Activated CD4-positive, alpha-beta T cell treated with anti-CD3 and anti-CD28 coated beads, Interleukin-2, amount 10 ng/mL, durations not matched to agents 7 days and 5 days (primary cell): ENCODE measurements at regions not wholly inside any gene's neighbourhood (a gene's known extent, or its start where the extent isn't known, plus 50 kb on each side); places are given as distances from the start of the nearest gene placed in this dataset.

Experiments used
- CTCF ChIA-PET: fragments of 350-600 bp; sonication (Branson Sonifier 250); formaldehyde crosslinking; loops from one replicate; lab custom pipeline; 2021; ENCODE audit warnings: antibody characterized with exemption; lab: Charles Lee
- POLR2A ChIA-PET: fragments of 350-600 bp; sonication (Branson Sonifier 250); formaldehyde crosslinking; loops from one replicate; lab custom pipeline; 2021; ENCODE audit warnings: antibody characterized with exemption; lab: Charles Lee
- DNase-seq: peaks from one replicate; pipeline ENCODE4 v3.0.0-alpha.2; 2020
- H3K27ac Mint-ChIP-seq: one replicate; pipeline ENCODE4 v1.8.0; 2021; ENCODE audit warnings: mild to moderate bottlenecking, moderate library complexity, mixed read lengths
- H3K27me3 Mint-ChIP-seq: one replicate; pipeline ENCODE4 v1.8.0; 2021; ENCODE audit warnings: mixed read lengths
- H3K36me3 Mint-ChIP-seq: one replicate; pipeline ENCODE4 v1.8.0; 2021; ENCODE audit warnings: low read depth, mixed read lengths
- H3K4me1 Mint-ChIP-seq: one replicate; pipeline ENCODE4 v1.8.0; 2021; ENCODE audit warnings: mixed read lengths
- H3K4me3 Mint-ChIP-seq: one replicate; pipeline ENCODE4 v1.8.0; 2021; ENCODE audit warnings: mild to moderate bottlenecking, moderate library complexity, mixed read lengths
- H3K9me3 Mint-ChIP-seq: one replicate; pipeline ENCODE4 v1.8.0; 2021; ENCODE audit warnings: mixed read lengths

GRCh38 chr13:65054277-65054676 lies 2175.9 kb downstream of the PCDH9 start:
- ChIA-PET CTCF (no interaction called here), POLR2A (no interaction called here)
- Mint-ChIP-seq H3K9me3 (no peaks in the 10 kb centered on the region), H3K27me3 (no peaks in the 10 kb centered on the region), H3K27ac (no peak overlapping the region), H3K4me3 (no peak overlapping the region), H3K4me1 (no peaks in the 10 kb centered on the region), H3K36me3 (no peaks in the 10 kb centered on the region)
- DNase-seq = no peak

- H3K27me3 Mint-ChIP-seq = no peaks in the 10 kb centered on the region
- no peak overlapping the region for H3K27ac Mint-ChIP-seq
- no peaks in the 10 kb centered on the region for H3K36me3 Mint-ChIP-seq
- CTCF ChIA-PET = no interaction called here
- H3K4me1 Mint-ChIP-seq = no peaks in the 10 kb centered on the region
- H3K9me3 Mint-ChIP-seq = peaks cover 10% of the 10 kb centered on the region
- POLR2A ChIA-PET = no interaction called here
- DNase-seq = no peak
- no peak overlapping the region for H3K4me3 Mint-ChIP-seq
Observed at GRCh38 chr13:65036999-65037398, 2193.1 kb downstream of the PCDH9 start.

GRCh38 chr13:65035302-65035701 lies 2194.8 kb downstream of the PCDH9 start:
- Mint-ChIP-seq H3K4me3 (no peak overlapping the region), H3K4me1 (no peaks in the 10 kb centered on the region), H3K27me3 (no peaks in the 10 kb centered on the region), H3K9me3 (peaks cover 11% of the 10 kb centered on the region), H3K27ac (no peak overlapping the region), H3K36me3 (no peaks in the 10 kb centered on the region)
- DNase-seq = no peak
- ChIA-PET POLR2A (no interaction called here), CTCF (no interaction called here)

DNA sequence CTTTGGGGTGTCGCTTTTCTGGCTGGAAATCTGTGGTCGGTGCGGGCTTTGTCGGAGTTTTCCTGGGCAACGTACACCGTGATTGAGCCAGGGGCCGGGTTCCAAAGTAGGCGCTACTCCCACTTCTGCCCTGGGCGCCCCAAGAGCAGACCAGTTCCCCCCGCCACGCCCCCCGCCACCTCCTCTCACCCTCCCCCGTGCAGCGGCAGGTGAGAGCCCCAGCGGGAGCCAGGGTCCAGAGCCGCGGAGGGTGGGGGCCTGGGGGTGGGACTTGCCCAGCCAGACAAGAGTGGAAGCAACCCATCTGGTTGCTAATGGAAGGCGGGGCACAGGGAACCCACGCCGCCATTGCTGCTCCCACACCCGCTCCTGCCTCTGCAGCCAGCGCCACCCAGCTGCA lies 2195.9 kb downstream of the PCDH9 start:
- Mint-ChIP-seq H3K4me3 (no peak overlapping the region), H3K36me3 (no peaks in the 10 kb centered on the region), H3K9me3 (peaks cover 14% of the 10 kb centered on the region), H3K27me3 (no peaks in the 10 kb centered on the region), H3K27ac (no peak overlapping the region), H3K4me1 (no peaks in the 10 kb centered on the region)
- ChIA-PET POLR2A (no interaction called here), CTCF (no interaction called here)
- no peak for DNase-seq

GRCh38 chr13:65032825-65033224 lies 2197.3 kb downstream of the PCDH9 start:
- POLR2A ChIA-PET = no interaction called here
- no peak overlapping the region for H3K4me3 Mint-ChIP-seq

GRCh38 chr13:65028101-65028500 lies 2202.0 kb downstream of the PCDH9 start:
- peaks cover 8% of the 10 kb centered on the region for H3K9me3 Mint-ChIP-seq

More at GRCh38 chr13:65032825-65033224, 2197.3 kb downstream of the PCDH9 start:
- H3K27ac Mint-ChIP-seq = no peak overlapping the region
- peaks cover 15% of the 10 kb centered on the region for H3K9me3 Mint-ChIP-seq
- DNase-seq = no peak
- H3K4me1 Mint-ChIP-seq = no peaks in the 10 kb centered on the region
- no peaks in the 10 kb centered on the region for H3K27me3 Mint-ChIP-seq
- no peaks in the 10 kb centered on the region for H3K36me3 Mint-ChIP-seq
- CTCF ChIA-PET = no interaction called here

GRCh38 chr13:65026505-65026904 lies 2203.6 kb downstream of the PCDH9 start:
- POLR2A ChIA-PET = no interaction called here
- Mint-ChIP-seq H3K9me3 (peaks cover 10% of the 10 kb centered on the region), H3K4me1 (no peaks in the 10 kb centered on the region), H3K36me3 (no peaks in the 10 kb centered on the region), H3K4me3 (no peak overlapping the region), H3K27me3 (no peaks in the 10 kb centered on the region), H3K27ac (no peak overlapping the region)
- no peak for DNase-seq
- CTCF ChIA-PET = no interaction called here

More at GRCh38 chr13:65028101-65028500, 2202.0 kb downstream of the PCDH9 start:
- no peak overlapping the region for H3K4me3 Mint-ChIP-seq
- DNase-seq = no peak
- H3K27ac Mint-ChIP-seq = no peak overlapping the region
- no peaks in the 10 kb centered on the region for H3K27me3 Mint-ChIP-seq
- ChIA-PET POLR2A (no interaction called here), CTCF (no interaction called here)
- H3K4me1 Mint-ChIP-seq = no peaks in the 10 kb centered on the region
- no peaks in the 10 kb centered on the region for H3K36me3 Mint-ChIP-seq

GRCh38 chr13:65011378-65011777 lies 2218.8 kb downstream of the PCDH9 start:
- H3K9me3 Mint-ChIP-seq = peaks cover 8% of the 10 kb centered on the region
- no peak overlapping the region for H3K27ac Mint-ChIP-seq
- no peaks in the 10 kb centered on the region for H3K27me3 Mint-ChIP-seq
- no peak overlapping the region for H3K4me3 Mint-ChIP-seq
- H3K4me1 Mint-ChIP-seq = no peaks in the 10 kb centered on the region
- no peaks in the 10 kb centered on the region for H3K36me3 Mint-ChIP-seq
- ChIA-PET CTCF (no interaction called here), POLR2A (no interaction called here)
- DNase-seq = no peak

DNA sequence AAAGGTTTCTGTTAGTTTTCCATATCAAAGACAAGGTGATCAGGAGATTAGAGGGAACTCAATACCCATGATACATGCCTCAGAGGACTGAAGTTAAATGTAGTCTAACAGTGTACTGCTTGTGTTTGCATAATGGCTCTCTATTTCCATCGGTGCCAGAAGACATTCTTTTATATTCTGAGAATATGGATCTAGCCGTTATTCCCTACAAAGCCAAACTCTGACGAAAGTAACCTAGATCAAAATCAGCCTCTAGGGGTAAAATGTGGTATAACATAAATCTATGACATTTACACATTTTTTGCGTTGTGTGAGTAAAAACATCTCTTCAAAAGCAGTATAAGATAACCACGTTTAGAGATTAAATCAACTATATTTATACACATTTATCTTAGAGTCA lies 2232.7 kb downstream of the PCDH9 start:
- CTCF ChIA-PET = no interaction called here
- no peaks in the 10 kb centered on the region for H3K27me3 Mint-ChIP-seq
- H3K4me3 Mint-ChIP-seq = no peak overlapping the region
- DNase-seq = no peak
- no peaks in the 10 kb centered on the region for H3K4me1 Mint-ChIP-seq
- POLR2A ChIA-PET = no interaction called here
- H3K36me3 Mint-ChIP-seq = no peaks in the 10 kb centered on the region
- no peak overlapping the region for H3K27ac Mint-ChIP-seq
- H3K9me3 Mint-ChIP-seq = peaks cover under 1% of the 10 kb centered on the region

GRCh38 chr13:64993514-64994164 lies 2236.5 kb downstream of the PCDH9 start:
- ChIA-PET POLR2A (no interaction called here), CTCF (no interaction called here)
- no peaks in the 10 kb centered on the region for H3K36me3 Mint-ChIP-seq
- H3K27me3 Mint-ChIP-seq = no peaks in the 10 kb centered on the region
- DNase-seq = no peak
- no peak overlapping the region for H3K27ac Mint-ChIP-seq
- H3K4me3 Mint-ChIP-seq = no peak overlapping the region
- no peaks in the 10 kb centered on the region for H3K4me1 Mint-ChIP-seq
- peaks cover 5% of the 10 kb centered on the region for H3K9me3 Mint-ChIP-seq

GRCh38 chr13:64992314-64992713 lies 2237.8 kb downstream of the PCDH9 start:
- DNase-seq = no peak
- Mint-ChIP-seq H3K4me3 (no peak overlapping the region), H3K27ac (no peak overlapping the region), H3K27me3 (no peaks in the 10 kb centered on the region), H3K4me1 (no peaks in the 10 kb centered on the region), H3K9me3 (peaks cover 5% of the 10 kb centered on the region), H3K36me3 (no peaks in the 10 kb centered on the region)
- POLR2A ChIA-PET = no interaction called here
- CTCF ChIA-PET = no interaction called here

GRCh38 chr13:64985075-64985474 lies 2245.1 kb downstream of the PCDH9 start:
- ChIA-PET POLR2A (no interaction called here), CTCF (no interaction called here)
- Mint-ChIP-seq H3K9me3 (peaks cover 6% of the 10 kb centered on the region), H3K36me3 (no peaks in the 10 kb centered on the region), H3K27ac (no peak overlapping the region), H3K4me3 (no peak overlapping the region), H3K27me3 (no peaks in the 10 kb centered on the region), H3K4me1 (no peaks in the 10 kb centered on the region)
- DNase-seq = no peak

DNA sequence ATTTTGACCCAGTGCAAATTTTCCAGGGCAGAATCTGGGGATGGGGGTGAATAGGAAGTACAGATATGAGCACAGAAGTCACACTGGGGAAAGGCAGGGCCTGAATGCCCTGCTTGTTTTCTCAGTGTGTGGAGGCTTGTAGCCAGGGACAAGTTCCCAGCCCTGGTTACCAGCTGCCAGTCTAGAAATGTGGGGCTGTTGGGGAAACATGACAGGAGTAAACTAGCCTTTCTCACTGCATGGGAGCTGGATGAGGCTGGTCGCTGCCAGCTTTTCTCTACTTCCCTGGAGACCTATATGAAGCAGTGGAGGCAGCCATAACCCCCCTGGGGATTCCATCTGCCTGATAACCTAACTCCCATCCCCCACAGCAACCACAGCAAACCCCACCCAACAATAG lies 2267.7 kb downstream of the PCDH9 start:
- no peak overlapping the region for H3K27ac Mint-ChIP-seq
- H3K9me3 Mint-ChIP-seq = peaks cover 14% of the 10 kb centered on the region
- CTCF ChIA-PET = no interaction called here
- DNase-seq = no peak
- POLR2A ChIA-PET = no interaction called here
- no peak overlapping the region for H3K4me3 Mint-ChIP-seq
- no peaks in the 10 kb centered on the region for H3K27me3 Mint-ChIP-seq
- H3K36me3 Mint-ChIP-seq = no peaks in the 10 kb centered on the region
- no peaks in the 10 kb centered on the region for H3K4me1 Mint-ChIP-seq

GRCh38 chr13:64959276-64959675 lies 2270.9 kb downstream of the PCDH9 start:
- no peaks in the 10 kb centered on the region for H3K36me3 Mint-ChIP-seq
- no peak for DNase-seq
- no peak overlapping the region for H3K4me3 Mint-ChIP-seq
- H3K27me3 Mint-ChIP-seq = no peaks in the 10 kb centered on the region
- ChIA-PET CTCF (no interaction called here), POLR2A (no interaction called here)
- no peak overlapping the region for H3K27ac Mint-ChIP-seq
- no peaks in the 10 kb centered on the region for H3K4me1 Mint-ChIP-seq
- H3K9me3 Mint-ChIP-seq = peaks cover 13% of the 10 kb centered on the region
